ENCODE measurements at regions not wholly inside any gene's neighbourhood (a gene's known extent, or its start where the extent isn't known, plus 50 kb on each side); places are given as distances from the start of the nearest gene placed in this dataset.

GRCh38 chr20:5480824-5481600, 129.8 kb downstream of the GPCPD1 start:
- TF ChIP-seq CTCF (IDR thresholded peaks at IDR 0.05; ENCODE audit: extremely low read depth in 1 of 2, insufficient read depth in 1 of 2, low read depth in 1 of 2, low read length in 2 of 2) (no peak), POLR2A (IDR thresholded peaks at IDR 0.05; ENCODE audit: low read depth, low read length) (no peak)
